ENCODE measurements at regions not wholly inside any gene's neighbourhood (a gene's known extent, or its start where the extent isn't known, plus 50 kb on each side); places are given as distances from the start of the nearest gene placed in this dataset.

- H3K36me3 ChIP-seq (ENCODE audit: control insufficient read depth, insufficient read depth, low read length), result no peaks in the 10 kb centered on the region
- H3K9me3 ChIP-seq (replicated peaks; ENCODE audit: control insufficient read depth, low read depth, low read length), result no peaks in the 10 kb centered on the region
- no peak for DNase-seq
- no peaks in the 10 kb centered on the region for H3K27me3 ChIP-seq (ENCODE audit: control insufficient read depth, insufficient read depth, low read length)
- 81% methylated on average over 2 of the region's 4 CpGs for whole genome bisulfite sequencing (ENCODE audit: insufficient coverage)
- H3K27ac ChIP-seq (ENCODE audit: low read length), result no peak overlapping the region
- H3K4me3 ChIP-seq (ENCODE audit: low read length), result no peak overlapping the region
- no peaks in the 10 kb centered on the region for H3K4me1 ChIP-seq (ENCODE audit: control insufficient read depth, insufficient read depth, low read length)
These were observed 443.8 kb downstream of the ZSWIM6 start for GRCh38 chr5:61775901-61776300.

- no peaks in the 10 kb centered on the region for H3K27me3 ChIP-seq (ENCODE audit: control insufficient read depth, insufficient read depth, low read length)
- H3K36me3 ChIP-seq (ENCODE audit: control insufficient read depth, insufficient read depth, low read length), result no peaks in the 10 kb centered on the region
- 83% methylated on average over 1 of the region's 6 CpGs for WGBS (ENCODE audit: insufficient coverage)
- no peak overlapping the region for H3K27ac ChIP-seq (ENCODE audit: low read length)
- H3K9me3 ChIP-seq (replicated peaks; ENCODE audit: control insufficient read depth, low read depth, low read length), result no peaks in the 10 kb centered on the region
- no peak overlapping the region for H3K4me3 ChIP-seq (ENCODE audit: low read length)
- H3K4me1 ChIP-seq (ENCODE audit: control insufficient read depth, insufficient read depth, low read length), result no peaks in the 10 kb centered on the region
- no peak for DNase-seq
These were observed 445.2 kb downstream of the ZSWIM6 start for GRCh38 chr5:61777292-61777691.

GRCh38 chr5:61779743-61780142 is 447.7 kb downstream of the ZSWIM6 start:
- WGBS (ENCODE audit: insufficient coverage), result 78% methylated on average over 2 of the region's 2 CpGs
- H3K4me1 ChIP-seq (ENCODE audit: control insufficient read depth, insufficient read depth, low read length), result no peaks in the 10 kb centered on the region
- H3K36me3 ChIP-seq (ENCODE audit: control insufficient read depth, insufficient read depth, low read length), result no peaks in the 10 kb centered on the region
- H3K27ac ChIP-seq (ENCODE audit: low read length), result no peak overlapping the region
- no peak overlapping the region for H3K4me3 ChIP-seq (ENCODE audit: low read length)
- no peak for DNase-seq
- no peaks in the 10 kb centered on the region for H3K27me3 ChIP-seq (ENCODE audit: control insufficient read depth, insufficient read depth, low read length)
- no peaks in the 10 kb centered on the region for H3K9me3 ChIP-seq (replicated peaks; ENCODE audit: control insufficient read depth, low read depth, low read length)

GRCh38 chr5:61783481-61783880 is 451.4 kb downstream of the ZSWIM6 start:
- no peak for DNase-seq
- Histone ChIP-seq H3K36me3 (ENCODE audit: control insufficient read depth, insufficient read depth, low read length) (no peaks in the 10 kb centered on the region), H3K27ac (ENCODE audit: low read length) (no peak overlapping the region), H3K27me3 (ENCODE audit: control insufficient read depth, insufficient read depth, low read length) (peaks cover 2% of the 10 kb centered on the region), H3K9me3 (replicated peaks; ENCODE audit: control insufficient read depth, low read depth, low read length) (no peaks in the 10 kb centered on the region), H3K4me3 (ENCODE audit: low read length) (no peak overlapping the region), H3K4me1 (ENCODE audit: control insufficient read depth, insufficient read depth, low read length) (no peaks in the 10 kb centered on the region)
- WGBS (ENCODE audit: insufficient coverage), result 43% methylated on average over 2 of the region's 2 CpGs

- no CpG with 5 or more reads among the region's 6 CpGs for WGBS (ENCODE audit: insufficient coverage)
- DNase-seq, result peak; percentile 6
These were observed 452.3 kb downstream of the ZSWIM6 start for GRCh38 chr5:61784341-61784740.

GRCh38 chr5:61788548-61788947 is 456.5 kb downstream of the ZSWIM6 start:
- DNase-seq, result no peak
- Histone ChIP-seq H3K27me3 (ENCODE audit: control insufficient read depth, insufficient read depth, low read length) (peaks cover 2% of the 10 kb centered on the region), H3K4me1 (ENCODE audit: control insufficient read depth, insufficient read depth, low read length) (no peaks in the 10 kb centered on the region), H3K36me3 (ENCODE audit: control insufficient read depth, insufficient read depth, low read length) (no peaks in the 10 kb centered on the region), H3K9me3 (replicated peaks; ENCODE audit: control insufficient read depth, low read depth, low read length) (no peaks in the 10 kb centered on the region), H3K4me3 (ENCODE audit: low read length) (no peak overlapping the region), H3K27ac (ENCODE audit: low read length) (no peak overlapping the region)
- 13% methylated on average over 2 of the region's 2 CpGs for WGBS (ENCODE audit: insufficient coverage)

More at GRCh38 chr5:61784341-61784740, 452.3 kb downstream of the ZSWIM6 start:
- Histone ChIP-seq H3K36me3 (ENCODE audit: control insufficient read depth, insufficient read depth, low read length) (no peaks in the 10 kb centered on the region), H3K4me3 (ENCODE audit: low read length) (no peak overlapping the region), H3K27me3 (ENCODE audit: control insufficient read depth, insufficient read depth, low read length) (peaks cover 2% of the 10 kb centered on the region), H3K27ac (ENCODE audit: low read length) (no peak overlapping the region), H3K9me3 (replicated peaks; ENCODE audit: control insufficient read depth, low read depth, low read length) (no peaks in the 10 kb centered on the region), H3K4me1 (ENCODE audit: control insufficient read depth, insufficient read depth, low read length) (no peaks in the 10 kb centered on the region)

- no peaks in the 10 kb centered on the region for H3K36me3 ChIP-seq (ENCODE audit: control insufficient read depth, insufficient read depth, low read length)
- no peak for DNase-seq
- H3K27me3 ChIP-seq (ENCODE audit: control insufficient read depth, insufficient read depth, low read length), result peaks cover 2% of the 10 kb centered on the region
- no peak overlapping the region for H3K4me3 ChIP-seq (ENCODE audit: low read length)
- no peaks in the 10 kb centered on the region for H3K4me1 ChIP-seq (ENCODE audit: control insufficient read depth, insufficient read depth, low read length)
- H3K27ac ChIP-seq (ENCODE audit: low read length), result no peak overlapping the region
- H3K9me3 ChIP-seq (replicated peaks; ENCODE audit: control insufficient read depth, low read depth, low read length), result no peaks in the 10 kb centered on the region
These were observed 457.9 kb downstream of the ZSWIM6 start for GRCh38 chr5:61790007-61790406.

- WGBS (ENCODE audit: insufficient coverage), result 85% methylated on average over 2 of the region's 2 CpGs
- H3K4me3 ChIP-seq (ENCODE audit: low read length), result no peak overlapping the region
- H3K4me1 ChIP-seq (ENCODE audit: control insufficient read depth, insufficient read depth, low read length), result no peaks in the 10 kb centered on the region
These were observed 458.6 kb downstream of the ZSWIM6 start for GRCh38 chr5:61790678-61791077.

GRCh38 chr5:61796773-61797172 is 464.7 kb downstream of the ZSWIM6 start:
- no peaks in the 10 kb centered on the region for H3K36me3 ChIP-seq (ENCODE audit: control insufficient read depth, insufficient read depth, low read length)
- H3K27ac ChIP-seq (ENCODE audit: low read length), result no peak overlapping the region
- no peak overlapping the region for H3K4me3 ChIP-seq (ENCODE audit: low read length)
- H3K4me1 ChIP-seq (ENCODE audit: control insufficient read depth, insufficient read depth, low read length), result no peaks in the 10 kb centered on the region
- no peak for DNase-seq
- WGBS (ENCODE audit: insufficient coverage), result 95% methylated on average over 4 of the region's 4 CpGs
- H3K9me3 ChIP-seq (replicated peaks; ENCODE audit: control insufficient read depth, low read depth, low read length), result no peaks in the 10 kb centered on the region
- H3K27me3 ChIP-seq (ENCODE audit: control insufficient read depth, insufficient read depth, low read length), result no peaks in the 10 kb centered on the region

More at GRCh38 chr5:61790678-61791077, 458.6 kb downstream of the ZSWIM6 start:
- no peaks in the 10 kb centered on the region for H3K9me3 ChIP-seq (replicated peaks; ENCODE audit: control insufficient read depth, low read depth, low read length)
- H3K27me3 ChIP-seq (ENCODE audit: control insufficient read depth, insufficient read depth, low read length), result peaks cover 2% of the 10 kb centered on the region
- DNase-seq, result no peak
- no peak overlapping the region for H3K27ac ChIP-seq (ENCODE audit: low read length)
- no peaks in the 10 kb centered on the region for H3K36me3 ChIP-seq (ENCODE audit: control insufficient read depth, insufficient read depth, low read length)

GRCh38 chr5:61800450-61800849 is 468.4 kb downstream of the ZSWIM6 start:
- H3K27me3 ChIP-seq (ENCODE audit: control insufficient read depth, insufficient read depth, low read length), result peaks cover 2% of the 10 kb centered on the region
- H3K27ac ChIP-seq (ENCODE audit: low read length), result no peak overlapping the region
- H3K9me3 ChIP-seq (replicated peaks; ENCODE audit: control insufficient read depth, low read depth, low read length), result no peaks in the 10 kb centered on the region
- no peak overlapping the region for H3K4me3 ChIP-seq (ENCODE audit: low read length)
- H3K4me1 ChIP-seq (ENCODE audit: control insufficient read depth, insufficient read depth, low read length), result no peaks in the 10 kb centered on the region
- DNase-seq, result no peak
- no peaks in the 10 kb centered on the region for H3K36me3 ChIP-seq (ENCODE audit: control insufficient read depth, insufficient read depth, low read length)
- 93% methylated on average over 3 of the region's 4 CpGs for WGBS (ENCODE audit: insufficient coverage)

GRCh38 chr5:61801174-61801573 is 469.1 kb downstream of the ZSWIM6 start:
- H3K9me3 ChIP-seq (replicated peaks; ENCODE audit: control insufficient read depth, low read depth, low read length), result no peaks in the 10 kb centered on the region
- no peak overlapping the region for H3K4me3 ChIP-seq (ENCODE audit: low read length)
- peaks cover 2% of the 10 kb centered on the region for H3K27me3 ChIP-seq (ENCODE audit: control insufficient read depth, insufficient read depth, low read length)
- no peaks in the 10 kb centered on the region for H3K4me1 ChIP-seq (ENCODE audit: control insufficient read depth, insufficient read depth, low read length)
- no peak for DNase-seq
- no peaks in the 10 kb centered on the region for H3K36me3 ChIP-seq (ENCODE audit: control insufficient read depth, insufficient read depth, low read length)
- no peak overlapping the region for H3K27ac ChIP-seq (ENCODE audit: low read length)
- 70% methylated on average over 2 of the region's 4 CpGs for WGBS (ENCODE audit: insufficient coverage)
